ENCODE measurements at regions not wholly inside any gene's neighbourhood (a gene's known extent, or its start where the extent isn't known, plus 50 kb on each side); places are given as distances from the start of the nearest gene placed in this dataset.

DNA sequence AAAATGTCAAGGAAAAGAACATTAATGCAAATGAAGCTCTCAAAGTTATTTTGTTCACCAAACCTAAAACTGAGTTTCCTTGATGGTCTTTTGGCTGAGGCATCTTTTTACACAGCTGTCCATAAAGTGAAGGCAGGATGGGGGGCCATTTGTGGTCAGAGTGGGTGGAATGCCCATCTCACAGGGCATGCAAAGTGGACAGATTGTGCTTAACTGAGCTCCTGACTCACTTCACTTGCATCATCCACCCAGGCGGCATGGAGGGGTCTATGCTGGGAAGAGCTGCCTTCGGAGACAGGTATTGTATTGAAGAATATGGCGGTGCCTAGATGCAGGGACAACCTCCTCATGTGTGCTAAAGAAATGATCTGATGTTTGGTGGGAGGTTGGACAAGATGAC is 905.3 kb downstream of the KCNMA1 start:
- TF ChIP-seq CTCF (conservative IDR thresholded peaks at IDR 0.05; ENCODE audit: low read depth, low read length) = no peak
- no peak for TF ChIP-seq EZH2 (IDR thresholded peaks at IDR 0.05; ENCODE audit: borderline replicate concordance, low read depth, low read length, poor library complexity, severe bottlenecking)

All from A673 (cell line).